ENCODE measurements at regions not wholly inside any gene's neighbourhood (a gene's known extent, or its start where the extent isn't known, plus 50 kb on each side); places are given as distances from the start of the nearest gene placed in this dataset.
"Not testable (repeated sequence)": the region's sequence is repeated elsewhere in the genome, so short reads cannot be mapped to it uniquely, and the experiment has no call there.

GRCh38 chr7:42677751-42678699 lies 233.8 kb downstream of the C7orf25 start:
- Mint-ChIP-seq H3K27me3 (no peaks in the 10 kb centered on the region), H3K4me1 (ENCODE audit: low read depth in 2 of 2) (no peaks in the 10 kb centered on the region), H3K4me3 (no peak overlapping the region), H3K27ac (no peak overlapping the region), H3K36me3 (ENCODE audit: insufficient read depth) (no peaks in the 10 kb centered on the region), H3K9me3 (peaks cover 0 to 2% of the 10 kb centered on the region in 2 donors)
- ATAC-seq (replicated peaks) (no peak), DNase-seq (no peak)

- peaks cover 0 to 2% of the 10 kb centered on the region in 2 donors for H3K9me3 Mint-ChIP-seq
- ATAC-seq (replicated peaks) (no peak), DNase-seq (no peak)
- H3K27ac Mint-ChIP-seq: no peak overlapping the region
- H3K36me3 Mint-ChIP-seq (ENCODE audit: insufficient read depth): no peaks in the 10 kb centered on the region
- H3K4me3 Mint-ChIP-seq: no peak overlapping the region
- no peaks in the 10 kb centered on the region for H3K27me3 Mint-ChIP-seq
- H3K4me1 Mint-ChIP-seq (ENCODE audit: low read depth in 2 of 2): no peaks in the 10 kb centered on the region
Measured at GRCh38 chr7:42674541-42674940, 237.3 kb downstream of the C7orf25 start.

- peaks cover 0 to 1% of the 10 kb centered on the region in 2 donors for H3K9me3 Mint-ChIP-seq
- no peaks in the 10 kb centered on the region for H3K4me1 Mint-ChIP-seq (ENCODE audit: low read depth in 2 of 2)
- DNase-seq (no peak), ATAC-seq (replicated peaks) (no peak)
- no peak overlapping the region for H3K4me3 Mint-ChIP-seq
- H3K27me3 Mint-ChIP-seq: no peaks in the 10 kb centered on the region
- H3K36me3 Mint-ChIP-seq (ENCODE audit: insufficient read depth): no peaks in the 10 kb centered on the region
- no peak overlapping the region for H3K27ac Mint-ChIP-seq
Measured at GRCh38 chr7:42673951-42674350, 237.9 kb downstream of the C7orf25 start.

GRCh38 chr7:42672339-42672999 lies 239.4 kb downstream of the C7orf25 start:
- DNase-seq (no peak), ATAC-seq (replicated peaks) (no peak)
- Mint-ChIP-seq H3K9me3 (peaks cover 2 to 4% of the 10 kb centered on the region in 2 donors), H3K27ac (no peak overlapping the region), H3K4me1 (ENCODE audit: low read depth in 2 of 2) (no peaks in the 10 kb centered on the region), H3K27me3 (no peaks in the 10 kb centered on the region), H3K36me3 (ENCODE audit: insufficient read depth) (no peaks in the 10 kb centered on the region), H3K4me3 (no peak overlapping the region)

GRCh38 chr7:42671627-42672026 lies 240.2 kb downstream of the C7orf25 start:
- H3K9me3 Mint-ChIP-seq: peaks cover 9 to 13% of the 10 kb centered on the region in 2 donors
- H3K4me1 Mint-ChIP-seq (ENCODE audit: low read depth in 2 of 2): no peaks in the 10 kb centered on the region
- no peaks in the 10 kb centered on the region for H3K27me3 Mint-ChIP-seq
- H3K27ac Mint-ChIP-seq: no peak overlapping the region
- no peak for DNase-seq
- ATAC-seq (replicated peaks): no peak
- no peak overlapping the region for H3K4me3 Mint-ChIP-seq
- H3K36me3 Mint-ChIP-seq (ENCODE audit: insufficient read depth): no peaks in the 10 kb centered on the region

GRCh38 chr7:42666994-42667393 lies 244.9 kb downstream of the C7orf25 start:
- Mint-ChIP-seq H3K27me3 (no peaks in the 10 kb centered on the region), H3K4me1 (ENCODE audit: low read depth in 2 of 2) (no peaks in the 10 kb centered on the region), H3K4me3 (no peak overlapping the region), H3K9me3 (peaks cover 10 to 18% of the 10 kb centered on the region in 2 donors), H3K36me3 (ENCODE audit: insufficient read depth) (no peaks in the 10 kb centered on the region), H3K27ac (no peak overlapping the region)
- ATAC-seq (replicated peaks): no peak
- DNase-seq: no peak

GRCh38 chr7:42662862-42663261 lies 249.0 kb downstream of the C7orf25 start:
- Mint-ChIP-seq H3K27ac (no peak overlapping the region), H3K9me3 (peaks cover 10 to 17% of the 10 kb centered on the region in 2 donors)

GRCh38 chr7:42661312-42661711 lies 250.6 kb downstream of the C7orf25 start:
- H3K27ac Mint-ChIP-seq: no peak overlapping the region
- H3K27me3 Mint-ChIP-seq: no peaks in the 10 kb centered on the region
- H3K36me3 Mint-ChIP-seq (ENCODE audit: insufficient read depth): no peaks in the 10 kb centered on the region
- no peak overlapping the region for H3K4me3 Mint-ChIP-seq
- H3K4me1 Mint-ChIP-seq (ENCODE audit: low read depth in 2 of 2): no peaks in the 10 kb centered on the region
- ATAC-seq (replicated peaks) (no peak), DNase-seq (no peak)
- peaks cover 0 to 2% of the 10 kb centered on the region in 2 donors for H3K9me3 Mint-ChIP-seq

More at GRCh38 chr7:42662862-42663261, 249.0 kb downstream of the C7orf25 start:
- H3K4me1 Mint-ChIP-seq (ENCODE audit: low read depth in 2 of 2): no peaks in the 10 kb centered on the region
- H3K36me3 Mint-ChIP-seq (ENCODE audit: insufficient read depth): no peaks in the 10 kb centered on the region
- DNase-seq (no peak), ATAC-seq (replicated peaks) (no peak)
- no peak overlapping the region for H3K4me3 Mint-ChIP-seq
- no peaks in the 10 kb centered on the region for H3K27me3 Mint-ChIP-seq

- peaks cover 2 to 11% of the 10 kb centered on the region in 2 donors for H3K9me3 Mint-ChIP-seq
- no peak for DNase-seq
- H3K27me3 Mint-ChIP-seq: peaks cover 5 to 8% of the 10 kb centered on the region in 2 donors
- ATAC-seq (replicated peaks): no peak
- no peaks in the 10 kb centered on the region for H3K36me3 Mint-ChIP-seq (ENCODE audit: insufficient read depth)
- H3K27ac Mint-ChIP-seq: no peak overlapping the region
- no peak overlapping the region for H3K4me3 Mint-ChIP-seq
- H3K4me1 Mint-ChIP-seq (ENCODE audit: low read depth in 2 of 2): no peaks in the 10 kb centered on the region
Measured at GRCh38 chr7:42650701-42651100, 261.2 kb downstream of the C7orf25 start.

- DNase-seq (no peak), ATAC-seq (replicated peaks) (no peak)
- Mint-ChIP-seq H3K9me3 (peaks cover 2 to 7% of the 10 kb centered on the region in 2 donors), H3K4me3 (no peak overlapping the region), H3K4me1 (ENCODE audit: low read depth in 2 of 2) (no peaks in the 10 kb centered on the region), H3K27ac (no peak overlapping the region), H3K27me3 (peaks cover 5 to 8% of the 10 kb centered on the region in 2 donors), H3K36me3 (ENCODE audit: insufficient read depth) (no peaks in the 10 kb centered on the region)
Measured at GRCh38 chr7:42650171-42650570, 261.7 kb downstream of the C7orf25 start.

GRCh38 chr7:42645906-42646305 lies 266.0 kb downstream of the C7orf25 start:
- Mint-ChIP-seq H3K27ac (no peak overlapping the region), H3K4me3 (no peak overlapping the region), H3K4me1 (ENCODE audit: low read depth in 2 of 2) (no peaks in the 10 kb centered on the region), H3K9me3 (peaks cover 1 to 7% of the 10 kb centered on the region in 2 donors), H3K36me3 (ENCODE audit: insufficient read depth) (no peaks in the 10 kb centered on the region), H3K27me3 (no peaks in the 10 kb centered on the region)
- ATAC-seq (replicated peaks) (no peak), DNase-seq (no peak)

GRCh38 chr7:42642699-42643098 lies 269.2 kb downstream of the C7orf25 start:
- no peak for ATAC-seq (replicated peaks)
- H3K9me3 Mint-ChIP-seq: peaks cover 1 to 7% of the 10 kb centered on the region in 2 donors
- H3K4me3 Mint-ChIP-seq: no peak overlapping the region
- H3K4me1 Mint-ChIP-seq (ENCODE audit: low read depth in 2 of 2): no peaks in the 10 kb centered on the region
- H3K27me3 Mint-ChIP-seq: no peaks in the 10 kb centered on the region
- no peaks in the 10 kb centered on the region for H3K36me3 Mint-ChIP-seq (ENCODE audit: insufficient read depth)
- no peak overlapping the region for H3K27ac Mint-ChIP-seq
- no peak for DNase-seq

GRCh38 chr7:42639930-42640329 lies 271.9 kb downstream of the C7orf25 start:
- Mint-ChIP-seq H3K27ac (no peak overlapping the region), H3K27me3 (no peaks in the 10 kb centered on the region), H3K4me3 (no peak overlapping the region), H3K9me3 (peaks cover 1 to 7% of the 10 kb centered on the region in 2 donors), H3K36me3 (ENCODE audit: insufficient read depth) (no peaks in the 10 kb centered on the region), H3K4me1 (ENCODE audit: low read depth in 2 of 2) (no peaks in the 10 kb centered on the region)
- ATAC-seq (replicated peaks): no peak
- no peak for DNase-seq

- not testable (repeated sequence) for DNase-seq; H3K27ac Mint-ChIP-seq; H3K27me3 Mint-ChIP-seq; H3K36me3 Mint-ChIP-seq (ENCODE audit: insufficient read depth); H3K4me1 Mint-ChIP-seq (ENCODE audit: low read depth in 2 of 2); ATAC-seq (replicated peaks); H3K4me3 Mint-ChIP-seq; H3K9me3 Mint-ChIP-seq
Measured at GRCh38 chr7:42636380-42636779, 275.5 kb downstream of the C7orf25 start.

Data from effector memory CD8-positive, alpha-beta T cell (primary cell).